ENCODE measurements at regions not wholly inside any gene's neighbourhood (a gene's known extent, or its start where the extent isn't known, plus 50 kb on each side); places are given as distances from the start of the nearest gene placed in this dataset.

DNA sequence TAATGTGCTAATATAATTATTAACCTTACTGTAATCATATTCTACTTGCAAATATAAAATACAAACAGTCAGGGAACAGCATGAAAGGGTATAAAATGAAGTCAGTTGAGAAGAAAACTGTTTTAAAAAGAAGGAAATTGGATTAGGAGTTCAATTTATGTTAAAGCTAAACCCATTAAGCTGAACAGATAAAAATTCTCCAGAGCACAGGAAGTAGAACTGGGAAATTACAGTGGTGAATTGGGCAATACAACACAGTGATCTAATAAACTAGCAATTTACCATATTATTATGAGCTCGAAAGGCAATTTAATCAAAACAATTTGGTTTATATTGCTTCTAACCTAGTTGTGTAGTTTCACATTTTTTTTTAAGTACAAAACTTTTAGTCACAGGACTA is 407.4 kb upstream of the RGS17 start:
- DNase-seq (ENCODE audit: extremely low read depth in 1 of 4, low spot score in 3 of 4): no peak
- Histone ChIP-seq H3K27ac (ENCODE audit: extremely low read depth, low read depth, low read length) (no peak overlapping the region), H3K9me3 (replicated peaks; ENCODE audit: control insufficient read depth, insufficient read depth, low read depth, low read length) (peaks cover 3% of the 10 kb centered on the region; the same call in 1 of the 2 replicates), H3K27me3 (ENCODE audit: control insufficient read depth in 2 of 2, insufficient read depth in 2 of 2, low read length in 2 of 2) (no peaks in the 10 kb centered on the region), H3K4me3 (no peak overlapping the region), H3K79me2 (ENCODE audit: control insufficient read depth, insufficient read depth, low read length) (no peaks in the 10 kb centered on the region), H3K4me1 (replicated peaks in 1 of 2; ENCODE audit: control insufficient read depth in 2 of 2, insufficient read depth in 2 of 2, low read length in 2 of 2) (no peaks in the 10 kb centered on the region), H3K36me3 (ENCODE audit: control insufficient read depth, insufficient read depth, low read length) (no peaks in the 10 kb centered on the region), H3K9me1 (ENCODE audit: control insufficient read depth, insufficient read depth, low read length) (no peaks in the 10 kb centered on the region), H3K4me2 (ENCODE audit: insufficient read depth, low read length) (no peak overlapping the region), H4K20me1 (replicated peaks; ENCODE audit: control insufficient read depth, insufficient read depth, low read length) (no peaks in the 10 kb centered on the region), H2AFZ (ENCODE audit: low read depth, low read length) (no peak overlapping the region), H3K9ac (ENCODE audit: insufficient read depth in 1 of 2, low read depth in 2 of 2, low read length in 2 of 2) (no peak overlapping the region)
- 0% methylated on average over 1 of the region's 1 CpG for WGBS (ENCODE audit: insufficient coverage, low coverage, missing lambda C conversion rate)
- ChIA-PET CTCF (ENCODE audit: low intra/inter-chr PET ratio) (no interaction called here), POLR2A (no interaction called here)
- in situ Hi-C loops (cut with MboI): no loop called here
- no peak for TF ChIP-seq EWSR1 (IDR thresholded peaks at IDR 0.05; ENCODE audit: borderline replicate concordance, low read depth, partially characterized antibody)
- TF ChIP-seq RAD21 (CRISPR knock-in tag; conservative IDR thresholded peaks at IDR 0.05 in 1 of 2, IDR thresholded peaks at IDR 0.05 in 1 of 2): no peak
- TF ChIP-seq SIX5 (IDR thresholded peaks at IDR 0.05; ENCODE audit: borderline replicate concordance in 1 of 2, insufficient read depth in 1 of 2, low read depth in 1 of 2, low read length in 2 of 2): no peak
- no peak for TF ChIP-seq KDM4B (IDR thresholded peaks at IDR 0.05; ENCODE audit: borderline replicate concordance in 2 of 2, low read depth in 1 of 2)
- no peak for TF ChIP-seq RAD51 (IDR thresholded peaks at IDR 0.05; ENCODE audit: borderline replicate concordance, low read depth)
- TF ChIP-seq PHF8 (IDR thresholded peaks at IDR 0.05; ENCODE audit: borderline replicate concordance, low read length): no peak
- TF ChIP-seq, protein P1, sequence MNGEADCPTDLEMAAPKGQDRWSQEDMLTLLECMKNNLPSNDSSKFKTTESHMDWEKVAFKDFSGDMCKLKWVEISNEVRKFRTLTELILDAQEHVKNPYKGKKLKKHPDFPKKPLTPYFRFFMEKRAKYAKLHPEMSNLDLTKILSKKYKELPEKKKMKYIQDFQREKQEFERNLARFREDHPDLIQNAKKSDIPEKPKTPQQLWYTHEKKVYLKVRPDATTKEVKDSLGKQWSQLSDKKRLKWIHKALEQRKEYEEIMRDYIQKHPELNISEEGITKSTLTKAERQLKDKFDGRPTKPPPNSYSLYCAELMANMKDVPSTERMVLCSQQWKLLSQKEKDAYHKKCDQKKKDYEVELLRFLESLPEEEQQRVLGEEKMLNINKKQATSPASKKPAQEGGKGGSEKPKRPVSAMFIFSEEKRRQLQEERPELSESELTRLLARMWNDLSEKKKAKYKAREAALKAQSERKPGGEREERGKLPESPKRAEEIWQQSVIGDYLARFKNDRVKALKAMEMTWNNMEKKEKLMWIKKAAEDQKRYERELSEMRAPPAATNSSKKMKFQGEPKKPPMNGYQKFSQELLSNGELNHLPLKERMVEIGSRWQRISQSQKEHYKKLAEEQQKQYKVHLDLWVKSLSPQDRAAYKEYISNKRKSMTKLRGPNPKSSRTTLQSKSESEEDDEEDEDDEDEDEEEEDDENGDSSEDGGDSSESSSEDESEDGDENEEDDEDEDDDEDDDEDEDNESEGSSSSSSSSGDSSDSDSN (IDR thresholded peaks at IDR 0.05; ENCODE audit: borderline replicate concordance in 1 of 2, low read depth in 2 of 2, low read length in 2 of 2): no peak
- TF ChIP-seq CBX2 (IDR thresholded peaks at IDR 0.05; ENCODE audit: insufficient read depth, low read length, poor library complexity, severe bottlenecking): no peak
- TF ChIP-seq, protein P2, sequence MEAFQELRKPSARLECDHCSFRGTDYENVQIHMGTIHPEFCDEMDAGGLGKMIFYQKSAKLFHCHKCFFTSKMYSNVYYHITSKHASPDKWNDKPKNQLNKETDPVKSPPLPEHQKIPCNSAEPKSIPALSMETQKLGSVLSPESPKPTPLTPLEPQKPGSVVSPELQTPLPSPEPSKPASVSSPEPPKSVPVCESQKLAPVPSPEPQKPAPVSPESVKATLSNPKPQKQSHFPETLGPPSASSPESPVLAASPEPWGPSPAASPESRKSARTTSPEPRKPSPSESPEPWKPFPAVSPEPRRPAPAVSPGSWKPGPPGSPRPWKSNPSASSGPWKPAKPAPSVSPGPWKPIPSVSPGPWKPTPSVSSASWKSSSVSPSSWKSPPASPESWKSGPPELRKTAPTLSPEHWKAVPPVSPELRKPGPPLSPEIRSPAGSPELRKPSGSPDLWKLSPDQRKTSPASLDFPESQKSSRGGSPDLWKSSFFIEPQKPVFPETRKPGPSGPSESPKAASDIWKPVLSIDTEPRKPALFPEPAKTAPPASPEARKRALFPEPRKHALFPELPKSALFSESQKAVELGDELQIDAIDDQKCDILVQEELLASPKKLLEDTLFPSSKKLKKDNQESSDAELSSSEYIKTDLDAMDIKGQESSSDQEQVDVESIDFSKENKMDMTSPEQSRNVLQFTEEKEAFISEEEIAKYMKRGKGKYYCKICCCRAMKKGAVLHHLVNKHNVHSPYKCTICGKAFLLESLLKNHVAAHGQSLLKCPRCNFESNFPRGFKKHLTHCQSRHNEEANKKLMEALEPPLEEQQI (IDR thresholded peaks at IDR 0.05): no peak
- no peak for TF ChIP-seq ZNF347 (CRISPR knock-in tag; IDR thresholded peaks at IDR 0.05; ENCODE audit: low read depth)
- TF ChIP-seq, protein P3, sequence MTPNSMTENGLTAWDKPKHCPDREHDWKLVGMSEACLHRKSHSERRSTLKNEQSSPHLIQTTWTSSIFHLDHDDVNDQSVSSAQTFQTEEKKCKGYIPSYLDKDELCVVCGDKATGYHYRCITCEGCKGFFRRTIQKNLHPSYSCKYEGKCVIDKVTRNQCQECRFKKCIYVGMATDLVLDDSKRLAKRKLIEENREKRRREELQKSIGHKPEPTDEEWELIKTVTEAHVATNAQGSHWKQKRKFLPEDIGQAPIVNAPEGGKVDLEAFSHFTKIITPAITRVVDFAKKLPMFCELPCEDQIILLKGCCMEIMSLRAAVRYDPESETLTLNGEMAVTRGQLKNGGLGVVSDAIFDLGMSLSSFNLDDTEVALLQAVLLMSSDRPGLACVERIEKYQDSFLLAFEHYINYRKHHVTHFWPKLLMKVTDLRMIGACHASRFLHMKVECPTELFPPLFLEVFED (CRISPR knock-in tag; conservative IDR thresholded peaks at IDR 0.05): no peak
- no peak for TF ChIP-seq PCBP2 (IDR thresholded peaks at IDR 0.05; ENCODE audit: low read depth, low read length, poor library complexity, severe bottlenecking)
- no peak for TF ChIP-seq TEAD2 (tag; IDR thresholded peaks at IDR 0.05)
- TF ChIP-seq ZEB2 (IDR thresholded peaks at IDR 0.05): no peak
- TF ChIP-seq MEF2D (tag; conservative IDR thresholded peaks at IDR 0.05; ENCODE audit: low read depth): no peak
- no peak for FAIRE-seq
- ATAC-seq: no peak
- no TSS peak for BruUV-seq (replicated peaks)
- intact Hi-C loops (cut with micrococcal nuclease): no loop called here
